HG03521 (cell line): ENCODE measurements at regions not wholly inside any gene's neighbourhood (a gene's known extent, or its start where the extent isn't known, plus 50 kb on each side); places are given as distances from the start of the nearest gene placed in this dataset.
"Not testable (repeated sequence)": the region's sequence is repeated elsewhere in the genome, so short reads cannot be mapped to it uniquely, and the experiment has no call there.

Experiments
- ATAC-seq: cut with Tn5 transposase; IDR thresholded peaks from one replicate; pipeline ENCODE4 v1.9.1; 2021; ENCODE audit warnings: mild to moderate bottlenecking, moderate library complexity; ENCODE audit not compliant: unreplicated experiment

DNA sequence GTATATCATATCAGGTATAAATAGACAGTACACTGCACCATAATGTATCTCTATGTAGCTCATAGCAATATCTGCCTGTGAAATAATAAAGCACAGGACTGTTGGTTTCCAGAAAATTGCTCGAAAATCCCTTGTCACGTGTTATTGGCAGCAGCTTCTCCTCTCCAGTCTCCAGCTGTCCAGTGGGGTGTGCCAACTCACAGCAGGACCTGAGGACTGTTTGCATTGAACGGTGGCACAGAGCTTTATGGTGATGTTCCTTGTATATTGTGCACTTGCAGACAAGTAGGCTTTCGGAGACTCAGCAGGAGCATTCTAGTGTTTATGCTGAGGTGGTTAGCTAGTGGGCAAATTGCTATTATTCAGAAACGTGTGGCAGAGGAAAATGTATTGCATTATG is 182.2 kb upstream of the ATP5MC3 start:
- no peak for ATAC-seq

GRCh38 chr2:175362331-175362730 is 180.8 kb upstream of the ATP5MC3 start:
- ATAC-seq: no peak

DNA sequence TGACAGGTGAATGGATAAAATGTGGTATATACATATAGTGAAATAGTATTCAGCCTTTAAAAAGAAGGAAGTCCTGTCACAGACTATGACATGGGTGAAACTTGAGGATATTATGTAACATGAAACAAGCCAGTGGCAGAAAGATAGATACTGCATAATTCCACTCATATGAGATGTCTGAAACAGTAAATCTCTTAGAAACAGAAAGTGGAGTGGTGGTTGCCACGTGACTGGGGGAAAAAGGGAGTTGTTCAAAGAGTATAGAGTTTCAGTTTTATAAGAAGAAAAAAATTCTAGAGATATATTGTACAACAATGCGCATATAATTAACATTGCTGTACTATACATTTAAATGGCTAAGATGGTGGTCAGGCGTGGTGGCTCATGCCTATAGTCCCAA is 178.2 kb upstream of the ATP5MC3 start:
- no peak for ATAC-seq

DNA sequence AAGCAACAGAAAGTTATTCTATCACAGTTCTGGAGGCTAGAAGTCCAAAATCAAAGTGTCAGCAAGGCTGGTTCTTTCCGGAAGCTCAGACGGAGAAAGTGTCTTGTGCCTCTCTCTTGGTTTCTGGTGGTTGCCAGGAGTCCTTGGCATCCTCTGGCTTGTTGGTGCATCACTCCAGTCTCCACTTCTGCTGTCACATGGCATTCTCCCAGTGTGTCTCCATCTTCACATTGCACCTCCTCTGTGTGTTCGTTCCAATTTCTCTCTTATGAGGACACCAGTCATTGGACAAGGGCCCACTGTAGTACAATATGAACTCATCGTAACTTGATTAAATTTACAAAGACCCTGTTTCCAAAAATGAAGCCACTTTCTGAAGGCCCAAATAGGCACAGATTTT is 175.4 kb upstream of the ATP5MC3 start:
- ATAC-seq: no peak

GRCh38 chr2:175355246-175355645 is 173.7 kb upstream of the ATP5MC3 start:
- ATAC-seq: no peak

DNA sequence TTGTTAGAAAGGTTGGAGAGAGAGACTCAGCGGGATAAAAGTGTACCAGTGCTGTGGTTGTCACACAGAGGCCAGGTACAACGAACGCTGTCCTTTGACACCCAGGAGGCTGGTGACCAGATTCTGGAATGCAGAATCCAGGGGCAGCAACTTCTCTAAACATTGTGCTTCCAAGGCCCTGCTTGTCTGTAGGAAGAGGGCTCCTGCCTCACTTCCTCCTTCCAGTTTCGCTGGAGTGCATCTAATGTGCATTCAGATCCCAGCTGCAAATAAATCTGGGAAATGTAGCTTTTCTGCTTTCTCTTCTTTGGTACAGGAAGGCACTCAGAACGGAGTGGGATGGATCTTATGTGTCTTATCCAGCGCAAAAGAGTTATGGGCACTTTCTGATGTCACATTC is 171.8 kb upstream of the ATP5MC3 start:
- ATAC-seq: no peak

DNA sequence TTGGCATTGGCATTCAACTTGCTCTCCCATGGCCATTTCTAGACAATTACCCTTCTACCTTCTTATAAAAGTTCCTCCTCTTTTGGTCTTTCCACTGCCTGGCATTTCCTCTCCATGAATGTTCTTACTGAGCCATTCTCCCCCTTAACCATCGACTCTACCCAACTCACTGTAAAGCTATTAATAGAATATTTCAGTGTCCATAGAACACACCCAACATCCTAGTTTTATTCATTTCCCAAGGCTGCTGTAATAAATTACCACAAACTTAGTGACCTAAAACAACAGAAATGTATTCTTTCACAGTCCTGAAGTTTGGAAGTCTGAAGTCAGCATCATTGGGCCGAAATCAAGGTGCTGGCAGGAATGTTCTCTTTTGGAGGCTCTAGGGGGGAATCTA is 170.0 kb upstream of the ATP5MC3 start:
- no peak for ATAC-seq

DNA sequence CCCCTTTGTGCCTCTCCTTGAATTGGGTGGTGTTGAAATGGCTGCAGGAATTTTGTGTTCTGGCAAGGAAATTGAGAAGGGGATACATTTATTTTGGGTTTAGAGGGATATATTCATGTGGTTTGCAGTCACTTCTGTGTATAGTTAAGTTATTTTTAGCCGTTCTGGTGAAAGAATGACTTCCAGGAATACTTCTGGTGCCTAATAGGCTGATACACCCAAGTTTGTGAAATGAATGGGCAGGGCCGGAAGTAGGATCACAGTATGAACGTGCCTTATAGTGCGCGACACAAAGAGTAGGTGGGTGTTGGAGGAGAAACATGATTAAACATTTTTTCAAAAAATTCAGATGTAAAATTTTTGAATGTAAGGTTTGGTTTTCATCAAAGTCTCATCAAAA is 168.6 kb upstream of the ATP5MC3 start:
- no peak for ATAC-seq

DNA sequence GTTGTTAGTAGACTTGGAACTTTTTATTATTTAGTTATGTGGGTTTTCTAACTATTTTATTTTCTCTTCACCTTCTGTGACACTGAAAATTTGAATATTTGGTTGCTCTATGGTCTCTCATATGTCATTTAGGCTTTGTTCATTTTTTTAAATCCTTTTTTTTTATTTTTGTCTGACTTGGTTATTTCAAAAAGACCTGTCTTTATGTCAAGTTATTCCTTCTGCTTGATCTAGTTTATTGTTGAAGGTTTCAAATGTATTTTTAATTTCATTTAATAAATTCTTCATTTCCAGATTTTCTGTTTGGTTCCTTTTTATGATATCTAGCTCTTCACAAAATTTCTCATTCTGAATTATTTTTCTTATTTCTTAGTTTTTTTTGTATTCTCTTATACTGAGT is 160.6 kb upstream of the ATP5MC3 start:
- ATAC-seq: no peak

GRCh38 chr2:175330195-175330594 is 148.7 kb upstream of the ATP5MC3 start:
- ATAC-seq: no peak

DNA sequence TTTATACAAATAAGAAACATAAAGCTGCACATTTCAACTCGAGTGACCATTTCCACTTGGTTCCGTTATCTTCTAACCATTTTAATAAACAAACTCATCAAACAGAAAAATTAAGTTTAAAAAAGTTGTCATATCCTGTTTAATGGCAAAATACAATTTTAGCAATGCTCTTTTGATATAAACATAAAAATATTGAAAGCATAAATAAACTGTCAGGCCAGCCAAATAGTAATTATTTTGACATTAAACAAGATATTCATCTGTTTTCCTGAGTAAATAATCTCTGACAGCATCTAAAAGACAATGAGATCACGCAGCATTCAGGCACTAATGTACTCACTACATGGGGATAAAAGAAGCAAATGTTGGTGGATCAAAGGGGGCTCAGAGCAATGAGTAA is 145.3 kb upstream of the ATP5MC3 start:
- no peak for ATAC-seq

GRCh38 chr2:175326164-175326563 is 144.7 kb upstream of the ATP5MC3 start:
- ATAC-seq: not testable (repeated sequence)

- ATAC-seq: no peak
These were observed 141.7 kb upstream of the ATP5MC3 start for GRCh38 chr2:175323162-175323561.

DNA sequence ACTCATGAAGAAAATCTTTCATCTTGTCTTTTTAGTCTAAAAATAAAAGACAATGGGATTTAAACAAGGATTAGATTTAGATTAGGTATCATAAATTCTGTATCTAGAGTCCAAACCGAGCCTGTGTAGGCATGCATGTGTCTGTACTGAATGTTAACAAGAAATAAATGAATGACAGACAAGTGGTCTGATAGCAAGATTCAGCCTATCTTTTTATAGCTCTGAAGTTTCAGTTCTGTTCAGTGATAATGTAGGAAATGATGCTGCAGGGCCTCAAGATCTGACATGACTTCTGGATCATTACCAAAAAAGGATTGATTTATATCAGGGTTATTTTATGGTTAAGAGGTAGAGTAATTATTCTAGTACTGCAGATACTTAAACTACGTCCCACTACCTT is 137.0 kb upstream of the ATP5MC3 start:
- ATAC-seq: no peak

DNA sequence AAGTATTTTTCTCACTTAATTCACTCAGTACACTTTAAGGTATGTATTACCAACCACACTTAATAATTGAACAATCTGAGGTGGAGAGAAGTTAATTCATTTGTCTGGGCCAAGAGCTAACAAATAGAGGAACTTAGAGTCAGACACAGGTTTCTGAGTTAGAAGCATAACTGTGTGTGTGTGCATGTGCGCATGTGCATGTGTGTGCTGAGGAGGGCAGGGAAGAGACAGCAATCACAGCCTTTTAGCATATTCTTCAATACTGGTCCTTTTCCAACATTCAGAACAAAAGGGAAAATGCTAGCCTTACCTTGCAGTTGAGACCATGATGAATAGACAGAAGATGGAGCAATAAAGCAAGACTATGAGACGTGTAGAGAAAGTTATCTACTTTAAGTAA is 136.2 kb upstream of the ATP5MC3 start:
- ATAC-seq: no peak

GRCh38 chr2:175312137-175312536 is 130.6 kb upstream of the ATP5MC3 start:
- no peak for ATAC-seq

DNA sequence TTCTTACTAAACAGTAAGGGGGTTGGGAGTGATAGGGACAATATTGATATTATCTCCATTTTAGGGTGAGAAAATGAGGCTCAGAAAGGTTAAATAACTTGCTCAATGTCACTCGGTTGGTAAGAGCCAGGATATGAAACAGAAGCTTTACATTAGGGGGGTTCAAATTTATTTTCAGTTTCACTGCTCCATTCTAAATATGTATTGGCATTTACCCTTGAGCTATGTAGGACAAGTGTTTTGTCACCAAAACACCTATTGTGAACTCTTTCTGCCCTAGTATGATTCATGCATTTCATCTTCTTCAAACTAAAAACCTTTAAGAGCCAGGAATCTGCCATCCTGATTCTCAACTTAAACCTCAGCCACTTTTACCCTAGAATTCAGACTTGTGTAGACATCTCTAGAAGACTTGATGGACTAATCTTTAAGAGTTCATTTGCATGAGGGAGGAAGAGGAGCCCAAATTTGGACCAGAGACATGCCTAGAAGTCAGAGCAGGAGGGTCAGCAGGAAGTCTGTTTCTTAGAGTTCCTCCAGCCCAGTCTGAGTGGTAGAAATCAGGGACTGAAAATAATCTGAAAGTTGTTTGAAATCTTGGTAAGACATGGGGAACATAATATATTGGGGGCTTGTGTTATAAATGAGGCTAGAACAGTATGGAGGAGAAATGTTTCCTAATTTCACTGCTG is 129.4 kb upstream of the ATP5MC3 start:
- no peak for ATAC-seq

DNA sequence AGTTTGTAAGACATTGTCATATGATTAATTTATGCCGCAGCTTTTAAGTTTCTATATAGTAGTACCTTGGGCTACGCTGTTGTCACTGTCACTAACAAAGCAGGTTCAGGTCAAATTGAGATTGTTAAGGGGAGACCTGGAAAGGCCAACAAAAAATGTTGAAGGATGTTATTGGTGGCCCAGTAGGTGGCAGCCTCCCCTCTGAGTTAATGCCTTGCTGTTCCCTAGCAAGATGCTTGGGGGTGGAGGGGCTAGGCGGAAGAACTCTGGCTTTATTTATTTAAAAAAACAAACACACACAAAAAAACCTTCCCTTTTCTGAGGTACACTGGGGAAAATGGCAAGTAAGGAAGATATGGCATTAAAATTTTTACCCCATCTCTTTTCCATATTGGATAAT is 128.3 kb upstream of the ATP5MC3 start:
- no peak for ATAC-seq

DNA sequence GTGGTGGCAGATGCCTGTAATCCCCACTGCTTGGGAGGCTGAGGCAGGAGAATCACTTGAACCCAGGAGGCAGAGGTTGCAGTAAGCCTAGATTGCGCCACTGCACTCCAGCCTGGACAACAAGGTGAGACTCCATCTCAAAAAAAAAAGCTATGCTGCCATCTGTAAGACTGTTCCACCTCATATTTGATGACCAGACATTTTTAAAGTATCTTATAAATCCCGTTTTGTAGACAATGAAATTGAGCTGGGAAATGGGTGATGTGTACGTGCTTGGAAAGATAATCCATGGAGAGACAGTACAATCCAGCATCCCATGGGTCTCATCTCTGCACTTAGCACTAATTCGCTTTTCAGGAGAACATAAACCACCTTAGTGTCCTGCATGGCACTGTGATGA is 126.5 kb upstream of the ATP5MC3 start:
- ATAC-seq: no peak

DNA sequence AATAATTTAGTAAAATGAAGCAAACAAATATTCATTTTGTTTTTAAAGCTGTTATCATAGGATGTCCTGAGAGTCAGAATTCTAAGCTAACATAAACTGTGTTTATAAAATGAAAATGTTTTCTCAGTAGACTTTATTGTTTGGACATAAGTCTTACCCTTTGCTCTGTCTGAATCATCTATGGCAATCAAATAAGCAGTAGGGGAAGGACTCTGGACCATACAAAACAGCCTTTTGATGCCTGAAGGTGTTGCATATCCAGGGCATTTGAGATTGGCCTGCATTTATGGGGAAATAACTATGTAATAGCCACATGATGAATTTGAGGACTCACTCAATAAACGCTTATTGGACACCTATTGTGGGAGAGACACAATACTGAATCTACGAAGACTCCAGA is 123.0 kb upstream of the ATP5MC3 start:
- no peak for ATAC-seq

- no peak for ATAC-seq
These were observed 112.3 kb upstream of the ATP5MC3 start for GRCh38 chr2:175293776-175294175.

GRCh38 chr2:175293195-175293594 is 111.7 kb upstream of the ATP5MC3 start:
- no peak for ATAC-seq

- no peak for ATAC-seq
These were observed 101.4 kb upstream of the ATP5MC3 start for GRCh38 chr2:175282886-175283285.
